Smooth muscle cell of the brain vasculature (primary cell): ENCODE measurements at regions not wholly inside any gene's neighbourhood (a gene's known extent, or its start where the extent isn't known, plus 50 kb on each side); places are given as distances from the start of the nearest gene placed in this dataset.
"Not testable (repeated sequence)": the region's sequence is repeated elsewhere in the genome, so short reads cannot be mapped to it uniquely, and the experiment has no call there.

Experiments
- DNase-seq: peaks from one replicate; pipeline ENCODE4 v3.0.0-alpha.2; 2012; ENCODE audit warnings: low read depth, low spot score

GRCh38 chr13:106100171-106100919, 435.1 kb downstream of the EFNB2 start:
- DNase-seq, result no peak

DNA sequence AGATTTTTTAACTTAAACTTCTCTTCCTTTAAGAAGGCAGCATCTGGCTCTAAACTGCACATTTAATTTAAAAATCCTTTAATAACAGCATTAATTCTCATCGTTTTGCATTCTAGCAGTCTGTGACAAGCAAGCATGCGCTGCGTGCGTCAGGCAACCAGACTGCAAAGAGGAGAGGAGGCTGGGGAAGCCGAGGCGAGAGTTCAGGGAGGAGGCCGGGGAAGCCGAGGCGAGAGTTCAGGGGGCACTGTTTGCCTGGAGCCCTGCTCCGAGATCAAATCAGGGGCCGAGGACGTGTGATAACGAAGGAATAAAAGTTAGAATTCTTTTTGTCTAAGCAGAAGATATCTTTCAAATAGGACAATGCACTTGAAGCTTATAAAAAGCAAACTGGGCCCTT, 435.7 kb downstream of the EFNB2 start:
- no peak for DNase-seq

- DNase-seq, result no peak
Observed at GRCh38 chr13:106098778-106099177, 436.7 kb downstream of the EFNB2 start.

- no peak for DNase-seq
Observed at GRCh38 chr13:106096661-106097092, 438.8 kb downstream of the EFNB2 start.

DNA sequence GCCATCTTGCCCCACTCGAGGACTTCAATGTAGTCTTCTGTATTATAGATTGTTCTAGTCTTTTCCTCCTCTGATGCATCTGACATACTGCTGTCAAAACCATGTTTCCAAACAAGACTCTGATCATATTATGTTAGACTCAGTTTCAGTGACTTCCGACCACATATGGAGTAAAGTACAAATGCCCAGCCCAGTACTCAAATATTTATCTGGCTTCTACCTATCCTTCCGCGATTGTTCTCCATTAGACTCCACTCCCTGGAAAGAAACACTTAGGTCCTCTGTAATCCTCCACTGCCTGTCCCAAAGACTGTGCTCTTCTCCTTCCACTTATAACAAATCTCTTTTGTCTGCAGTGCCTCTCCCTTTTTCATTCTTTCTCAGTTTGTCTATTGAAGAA, 439.5 kb downstream of the EFNB2 start:
- no peak for DNase-seq

DNA sequence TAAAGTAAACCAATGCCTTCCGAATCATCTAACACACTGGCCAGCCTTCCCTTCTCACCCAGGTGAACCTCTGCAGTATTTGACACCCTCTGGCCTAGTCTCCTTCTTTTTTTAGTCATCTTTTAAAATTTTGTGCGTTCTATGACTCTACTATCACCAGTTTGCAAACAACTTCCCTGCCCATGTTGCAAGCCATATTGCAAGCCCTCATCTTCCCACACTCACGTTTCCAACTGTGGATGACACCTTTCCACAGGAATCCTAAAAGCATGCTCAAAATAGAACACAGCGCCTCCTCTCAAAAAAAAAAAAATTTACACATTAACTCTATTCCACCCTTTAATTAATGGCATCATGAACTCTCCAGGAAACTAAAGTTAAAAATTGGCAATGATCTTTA, 440.1 kb downstream of the EFNB2 start:
- no peak for DNase-seq

GRCh38 chr13:106090001-106090400, 445.5 kb downstream of the EFNB2 start:
- DNase-seq, result no peak

DNA sequence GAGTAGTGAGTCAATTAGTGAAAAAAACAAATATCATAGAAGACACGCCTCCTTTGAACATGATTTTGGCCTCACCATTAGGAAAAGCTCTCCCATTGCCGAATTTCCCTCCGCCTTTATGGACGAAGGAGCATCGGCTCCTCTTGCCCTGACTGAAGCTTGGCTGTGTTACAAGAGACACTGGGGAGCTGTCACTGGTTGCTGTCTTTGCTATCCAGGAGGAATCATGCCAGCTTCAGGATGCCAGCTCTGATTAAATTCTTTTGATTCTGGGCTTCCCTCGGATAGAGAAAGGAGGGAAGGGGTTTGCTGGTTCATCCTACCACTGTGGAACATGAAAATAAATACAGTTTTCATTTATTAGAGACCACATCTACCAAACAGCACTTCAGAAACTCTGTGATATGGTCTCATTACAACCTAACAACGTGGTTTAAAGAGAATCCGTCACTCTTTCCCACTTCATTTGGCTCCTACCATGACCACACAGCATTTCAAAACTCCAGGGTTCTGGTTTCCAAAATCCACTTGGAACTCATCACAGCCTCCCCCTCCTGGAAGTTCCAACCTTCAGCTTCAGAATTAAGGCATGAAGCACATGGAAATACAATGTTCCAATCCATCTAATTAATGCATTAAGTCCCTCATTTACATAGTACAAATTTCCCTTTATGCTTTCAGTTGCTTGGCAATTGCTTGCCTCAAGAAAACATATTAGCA, 446.0 kb downstream of the EFNB2 start:
- no peak for DNase-seq

DNA sequence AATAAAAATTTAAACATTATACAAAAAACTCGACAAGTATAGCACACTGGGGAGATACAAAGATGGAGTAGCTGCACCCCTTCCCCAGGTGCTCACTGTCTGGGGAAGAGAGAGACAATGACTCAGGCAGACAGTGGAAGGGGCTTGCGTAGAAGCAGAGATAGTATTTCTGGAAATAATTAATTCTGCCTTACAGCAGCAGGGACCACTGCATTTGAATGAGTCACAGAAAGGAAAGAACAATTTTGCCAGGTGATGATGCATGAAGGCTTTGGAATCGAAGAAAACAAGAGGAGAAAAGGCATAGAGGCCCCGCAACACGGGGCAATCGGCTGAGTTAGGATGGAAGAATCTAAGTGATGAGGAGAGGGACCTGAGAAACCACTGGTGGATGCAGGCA, 447.4 kb downstream of the EFNB2 start:
- DNase-seq, result no peak

- no peak for DNase-seq
Observed at GRCh38 chr13:106087201-106087600, 448.3 kb downstream of the EFNB2 start.

DNA sequence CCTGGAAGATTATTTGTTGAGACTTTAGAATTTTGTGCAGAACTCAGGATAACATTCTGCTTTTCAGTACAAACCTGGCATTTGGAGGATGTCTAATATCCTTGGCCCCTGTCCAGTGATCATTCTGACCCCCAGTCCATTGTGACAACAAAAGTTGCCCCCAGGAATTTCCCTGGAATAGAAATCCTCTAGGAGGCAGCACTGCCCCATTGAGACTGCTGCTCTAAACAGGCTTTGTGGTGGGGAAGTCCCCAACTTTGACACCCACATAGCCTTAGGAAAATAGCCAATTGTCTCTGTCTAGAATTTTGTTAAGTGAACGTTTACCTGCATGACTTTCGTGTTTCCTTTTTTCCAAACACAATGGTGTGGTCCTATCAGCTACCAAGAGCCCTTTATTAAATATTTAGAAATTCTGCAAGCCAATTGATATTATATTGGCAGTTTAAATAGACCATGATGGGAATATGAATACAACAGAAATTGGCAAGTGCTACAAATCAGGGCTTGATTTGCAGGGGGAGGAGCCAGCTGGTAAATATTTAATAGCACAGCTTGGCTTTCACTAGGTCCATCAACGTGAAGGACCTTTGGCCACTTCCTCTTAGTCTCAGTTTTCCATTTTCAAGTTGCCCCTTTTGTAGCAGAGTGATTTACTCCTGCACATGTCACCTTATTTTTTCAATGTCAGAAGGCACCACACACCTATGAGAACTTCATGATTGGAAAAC, 451.7 kb downstream of the EFNB2 start:
- no peak for DNase-seq

- not testable (repeated sequence) for DNase-seq
Observed at GRCh38 chr13:106081221-106081620, 454.2 kb downstream of the EFNB2 start.

DNA sequence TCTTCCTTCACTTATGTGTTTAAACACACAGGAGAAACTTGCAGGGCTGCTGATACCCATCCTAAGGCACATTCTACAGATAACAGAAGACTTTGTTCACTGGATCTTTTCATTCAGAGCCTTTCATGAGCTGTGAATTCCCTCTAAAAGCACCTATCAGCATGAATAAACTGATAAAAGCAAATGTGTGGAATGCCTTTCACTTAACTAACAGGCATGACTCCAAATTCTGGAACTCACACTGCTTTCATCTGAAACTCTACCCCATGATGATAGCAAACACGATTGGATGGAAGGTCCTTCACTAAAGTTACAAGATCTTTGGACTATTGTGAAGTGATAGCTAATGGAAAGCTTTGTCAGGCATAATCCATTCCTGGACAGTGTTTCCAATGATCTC, 457.3 kb downstream of the EFNB2 start:
- DNase-seq, result no peak

- DNase-seq, result no peak
Observed at GRCh38 chr13:106077017-106077416, 458.4 kb downstream of the EFNB2 start.

DNA sequence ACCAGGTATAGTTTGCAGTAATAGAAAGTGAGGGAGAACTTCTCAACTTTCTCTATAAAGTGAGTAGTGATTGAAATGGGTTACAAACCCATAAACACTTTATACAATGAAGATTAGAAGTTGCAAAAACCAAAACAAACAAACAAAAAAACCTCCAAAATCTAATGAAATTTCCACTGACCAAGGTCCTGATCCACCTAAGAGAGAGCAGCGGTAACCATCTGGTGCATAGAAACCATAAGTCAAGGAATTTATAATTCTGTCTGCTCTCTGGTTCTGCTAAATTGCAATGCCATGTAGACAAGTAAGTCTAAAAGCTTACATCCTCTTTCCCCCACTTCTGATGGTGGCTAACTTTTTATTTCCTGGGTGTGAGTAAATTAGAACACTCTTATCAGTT, 463.4 kb downstream of the EFNB2 start:
- DNase-seq, result no peak

GRCh38 chr13:106063591-106064313, 471.7 kb downstream of the EFNB2 start:
- DNase-seq, result no peak

GRCh38 chr13:106061781-106062180, 473.7 kb downstream of the EFNB2 start:
- no peak for DNase-seq

GRCh38 chr13:106056851-106057250, 478.6 kb downstream of the EFNB2 start:
- DNase-seq, result no peak

DNA sequence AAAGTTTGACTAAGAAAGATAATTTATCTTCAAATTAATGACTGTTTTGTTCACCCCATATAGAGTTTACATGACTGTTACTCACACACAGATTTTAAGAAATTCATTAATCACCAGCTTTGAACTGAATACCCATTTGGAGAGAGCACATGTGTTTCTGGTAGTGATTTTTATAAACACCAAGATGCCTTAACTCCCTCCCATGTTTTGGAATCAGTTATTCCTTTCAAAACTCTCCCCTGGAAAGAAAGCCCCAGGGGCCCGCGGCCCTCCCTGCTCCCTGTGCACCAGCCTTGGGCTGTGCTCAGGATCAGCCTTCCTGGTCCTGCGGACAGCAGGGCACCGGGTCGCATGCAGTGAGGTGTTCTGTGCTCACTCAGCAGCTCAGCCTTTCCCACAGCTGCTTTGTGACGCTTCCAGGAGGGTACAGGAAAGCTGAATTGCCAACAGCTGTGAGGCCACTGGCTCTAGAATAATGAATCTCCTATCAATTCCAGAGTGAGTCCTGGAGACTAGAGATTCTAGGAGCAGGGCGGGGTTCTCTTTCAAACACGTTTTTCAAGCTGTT, 483.2 kb downstream of the EFNB2 start:
- DNase-seq, result peak; percentile 18

- DNase-seq, result no peak
Observed at GRCh38 chr13:106049171-106049570, 486.3 kb downstream of the EFNB2 start.

DNA sequence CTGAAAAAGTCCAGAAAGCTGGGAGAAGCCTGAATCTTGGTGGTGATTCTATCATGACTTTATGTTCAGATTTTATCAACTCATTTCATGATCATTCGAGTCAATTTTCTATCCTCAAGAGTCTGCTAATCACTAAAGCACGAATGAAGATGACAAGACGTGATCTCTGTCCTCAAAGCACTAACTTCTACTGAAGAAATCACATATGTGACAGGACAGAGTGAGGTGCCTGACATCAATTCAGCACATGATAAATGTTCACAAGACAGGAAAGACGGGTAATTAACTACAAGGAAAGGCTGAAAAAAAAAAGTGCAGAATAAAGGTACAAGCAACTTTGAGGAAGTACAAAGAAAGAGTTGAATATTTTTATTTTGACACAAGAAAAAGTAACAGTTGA, 487.1 kb downstream of the EFNB2 start:
- no peak for DNase-seq

DNA sequence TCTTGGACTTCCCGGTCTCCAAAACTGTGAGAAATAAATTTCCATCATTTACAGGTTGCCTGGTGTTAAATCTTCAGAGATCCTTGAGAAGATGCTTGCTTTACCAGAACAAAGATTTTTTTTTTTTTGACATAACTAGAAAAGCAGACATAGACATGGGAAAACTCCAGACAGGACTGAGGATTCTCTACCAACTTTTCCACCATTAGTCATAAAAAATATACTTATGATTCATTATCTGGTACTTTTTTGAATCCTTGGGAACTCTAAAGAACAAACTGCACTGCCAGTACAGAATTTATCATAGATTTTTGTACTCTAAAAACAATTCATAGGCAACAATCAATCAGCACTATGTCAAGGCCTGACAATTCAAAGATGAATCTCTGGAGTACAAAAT, 487.6 kb downstream of the EFNB2 start:
- no peak for DNase-seq
